Spleen (tissue), 11 donors: ENCODE measurements at regions not wholly inside any gene's neighbourhood (a gene's known extent, or its start where the extent isn't known, plus 50 kb on each side); places are given as distances from the start of the nearest gene placed in this dataset.

Source experiments
- DNase-seq: peaks from one replicate; pipeline ENCODE4 v3.0.0-alpha.2; 2020
- H3K27ac ChIP-seq, 8 donors: fragments of 200-600 bp; sonication (generic) in 7 of 8; 1 replicate in 4 of 8; 2 replicates in 4 of 8; pipeline versions ENCODE4 v1.5.0 to v1.8.0; 2016 to 2021; ENCODE audit warnings: inconsistent platforms in 4 of 8, mild to moderate bottlenecking in 4 of 8, moderate library complexity in 1 of 8
- H3K27me3 ChIP-seq, 7 donors: fragments of 200-600 bp; sonication (generic) in 6 of 7; replicated peaks in 1 of 7; 1 replicate in 4 of 7; 2 replicates in 3 of 7; pipeline versions ENCODE4 v1.5.0 to v1.8.0; 2016 to 2021; ENCODE audit warnings: inconsistent platforms in 3 of 7, mild to moderate bottlenecking in 1 of 7
- H3K36me3 ChIP-seq, 6 donors: fragments of 200-600 bp; sonication (generic) in 5 of 6; 1 replicate in 4 of 6; 2 replicates in 2 of 6; pipeline versions ENCODE4 v1.5.0 to v1.8.0; 2016 to 2021; ENCODE audit warnings: inconsistent platforms in 2 of 6
- H3K4me1 ChIP-seq, 6 donors: fragments of 200-600 bp; sonication (generic) in 5 of 6; 1 replicate in 3 of 6; 2 replicates in 3 of 6; pipeline versions ENCODE4 v1.5.0 to v1.8.0; 2016 to 2021; ENCODE audit warnings: inconsistent platforms in 3 of 6
- H3K4me3 ChIP-seq, 8 donors: fragments of 200-600 bp; sonication (generic) in 7 of 8; 1 replicate in 4 of 8; 2 replicates in 4 of 8; pipeline versions ENCODE4 v1.5.0 to v1.8.0; 2016 to 2021; ENCODE audit warnings: inconsistent platforms in 4 of 8, mild to moderate bottlenecking in 4 of 8, moderate library complexity in 2 of 8
- H3K9me3 ChIP-seq, 8 donors: fragments of 200-600 bp; sonication (generic) in 7 of 8; 1 replicate in 4 of 8; 2 replicates in 4 of 8; pipeline versions ENCODE4 v1.5.0 to v1.8.0; 2016 to 2021; ENCODE audit warnings: inconsistent platforms in 4 of 8
- POLR2A ChIP-seq, 3 donors: fragments of 450-650 bp; IDR thresholded peaks; one replicate each; pipeline ENCODE4 v1.5.1; 2017; ENCODE audit warnings: antibody characterized with exemption in 3 of 3, mild to moderate bottlenecking in 1 of 3
- POLR2AphosphoS5 ChIP-seq, 3 donors: sonication (generic); formaldehyde crosslinking; IDR thresholded peaks; one replicate each; pipeline ENCODE4 v1.5.1; 2017; ENCODE audit warnings: antibody characterized with exemption in 3 of 3
- WGBS, 5 donors: extraction: QIAGEN DNeasy Blood & Tissue Kit in 3 of 5; methylation state at CpG; one replicate each; pipeline versions ENCODE4 v1.1.5 to v1.1.7; 2013 to 2018; 5-methylcytosine and 5-hydroxymethylcytosine counted together
- intact Hi-C: fragments of 100-400 bp; cut with DNase I; formaldehyde crosslinking; loops from one replicate; pipeline ENCODE4 v1.15.0; 2023; ENCODE audit warnings: low total_unique reads
- TF ChIP-seq, protein P1 (sequence below), 11 experiments: fragments of 200-600 bp in 7 of 11; fragments of 450-650 bp in 4 of 11; sonication (generic) in 4 of 11; IDR thresholded peaks in 8 of 11; conservative IDR thresholded peaks in 3 of 11; 1 replicate in 7 of 11; 2 replicates in 4 of 11; pipeline versions ENCODE4 v1.4.0 to v1.8.0; 2016 to 2021; ENCODE audit warnings: antibody characterized with exemption in 11 of 11, inconsistent platforms in 4 of 11, mild to moderate bottlenecking in 1 of 11
- donor health status: healthy with polysubstance abuse.
- donor health status: DM: no; HTN: no; CAD: no; lungs with moderate emphysema.
- donor health status: DM: no; HTN: no; CAD: no.
- donor health status: Bipolar disorder and iron deficiency.
- donor health status: healthy.
- donor health status: DM: no; HTN: no; CAD: no.
- donor health status: DM: yes; HTN: yes; CAD: no.

DNA sequence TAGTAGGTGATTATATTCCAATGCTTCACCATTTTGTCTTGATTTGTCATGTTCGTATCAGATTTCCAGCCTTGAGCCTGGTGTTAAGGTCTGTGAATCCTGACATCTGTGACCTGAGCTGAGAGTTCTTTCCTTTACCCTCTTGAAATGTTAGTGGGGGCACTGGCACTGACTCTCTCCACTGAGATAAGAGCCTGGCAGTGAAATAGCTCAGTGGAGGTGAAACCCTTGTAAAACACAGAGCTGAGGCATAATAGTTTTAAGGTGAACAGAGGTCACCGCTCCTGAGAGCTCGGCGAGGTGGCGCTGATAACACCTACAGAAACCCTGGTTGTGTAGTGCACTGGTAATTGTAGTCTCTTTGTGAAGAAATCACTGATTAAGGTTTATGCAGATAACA lies 748.2 kb downstream of the DIAPH3 start:
- H3K4me1 ChIP-seq: no peaks in the 10 kb centered on the region
- no peaks in the 10 kb centered on the region for H3K36me3 ChIP-seq
- no peak for TF ChIP-seq POLR2AphosphoS5 (IDR thresholded peaks at IDR 0.05)
- WGBS, 5 donors: 66 to 94% (median 77%) methylated on average over 5 of the region's 5 CpGs
- no peak overlapping the region for H3K4me3 ChIP-seq
- DNase-seq: no peak
- intact Hi-C loops: no loop called here
- H3K27me3 ChIP-seq: no peaks in the 10 kb centered on the region
- no peaks in the 10 kb centered on the region for H3K9me3 ChIP-seq
- no peak overlapping the region for H3K27ac ChIP-seq

DNA sequence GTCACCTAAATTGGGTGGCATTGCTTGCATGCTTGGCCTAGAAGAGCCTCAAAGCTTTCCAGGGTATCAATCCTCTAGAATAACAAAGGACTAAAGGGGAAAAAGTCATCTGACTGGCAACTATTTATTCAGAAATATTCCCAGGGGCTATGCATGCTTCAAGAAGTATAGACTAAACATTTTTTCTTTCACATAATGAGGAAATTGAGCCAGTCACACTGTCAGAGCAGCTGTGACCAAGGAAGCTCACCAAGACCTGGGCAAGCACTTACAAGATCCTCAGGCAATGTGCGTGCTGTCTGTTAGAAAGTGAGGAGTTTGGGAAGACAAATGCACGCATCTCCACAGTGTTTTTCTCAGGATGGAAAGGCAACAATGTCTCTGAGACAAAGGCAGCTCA lies 747.2 kb downstream of the DIAPH3 start:
- 81 to 97% (median 92%) methylated on average over 2 of the region's 2 CpGs for WGBS, 5 donors
- Histone ChIP-seq H3K4me1 (no peaks in the 10 kb centered on the region), H3K4me3 (no peak overlapping the region), H3K36me3 (no peaks in the 10 kb centered on the region), H3K9me3 (no peaks in the 10 kb centered on the region), H3K27me3 (no peaks in the 10 kb centered on the region), H3K27ac (no peak overlapping the region)
- intact Hi-C loops: no loop called here
- DNase-seq: no peak
- TF ChIP-seq POLR2A (IDR thresholded peaks at IDR 0.05) (no peak), POLR2AphosphoS5 (IDR thresholded peaks at IDR 0.05) (no peak)
- TF ChIP-seq, protein P1, sequence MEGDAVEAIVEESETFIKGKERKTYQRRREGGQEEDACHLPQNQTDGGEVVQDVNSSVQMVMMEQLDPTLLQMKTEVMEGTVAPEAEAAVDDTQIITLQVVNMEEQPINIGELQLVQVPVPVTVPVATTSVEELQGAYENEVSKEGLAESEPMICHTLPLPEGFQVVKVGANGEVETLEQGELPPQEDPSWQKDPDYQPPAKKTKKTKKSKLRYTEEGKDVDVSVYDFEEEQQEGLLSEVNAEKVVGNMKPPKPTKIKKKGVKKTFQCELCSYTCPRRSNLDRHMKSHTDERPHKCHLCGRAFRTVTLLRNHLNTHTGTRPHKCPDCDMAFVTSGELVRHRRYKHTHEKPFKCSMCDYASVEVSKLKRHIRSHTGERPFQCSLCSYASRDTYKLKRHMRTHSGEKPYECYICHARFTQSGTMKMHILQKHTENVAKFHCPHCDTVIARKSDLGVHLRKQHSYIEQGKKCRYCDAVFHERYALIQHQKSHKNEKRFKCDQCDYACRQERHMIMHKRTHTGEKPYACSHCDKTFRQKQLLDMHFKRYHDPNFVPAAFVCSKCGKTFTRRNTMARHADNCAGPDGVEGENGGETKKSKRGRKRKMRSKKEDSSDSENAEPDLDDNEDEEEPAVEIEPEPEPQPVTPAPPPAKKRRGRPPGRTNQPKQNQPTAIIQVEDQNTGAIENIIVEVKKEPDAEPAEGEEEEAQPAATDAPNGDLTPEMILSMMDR (IDR thresholded peaks at IDR 0.05 in 8 of 11, conservative IDR thresholded peaks at IDR 0.05 in 3 of 11): no peak

DNA sequence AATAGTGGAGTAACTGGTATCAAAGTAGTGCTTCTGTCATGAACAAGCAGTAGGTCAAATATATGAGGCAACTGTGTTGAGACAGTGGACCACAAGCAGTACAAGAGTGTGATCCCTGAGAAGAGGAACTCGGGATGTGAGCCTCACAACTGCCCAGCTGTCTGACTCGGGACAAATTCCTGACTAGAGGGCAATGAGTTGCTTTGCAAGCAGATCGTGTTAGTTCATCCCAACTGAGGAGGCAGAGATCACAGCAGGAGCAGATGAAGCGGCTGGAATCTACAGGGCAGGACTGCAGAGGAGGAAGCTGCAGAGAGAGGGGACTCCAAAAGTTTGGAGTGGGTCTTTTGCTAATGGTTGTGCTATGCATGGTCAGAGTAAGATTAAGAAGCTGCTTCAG lies 741.1 kb downstream of the DIAPH3 start:
- Histone ChIP-seq H3K27ac (no peak overlapping the region), H3K36me3 (no peaks in the 10 kb centered on the region), H3K4me1 (peaks cover 0 to 5% (median 0%) of the 10 kb centered on the region in 6 donors), H3K27me3 (no peaks in the 10 kb centered on the region), H3K4me3 (no peak overlapping the region), H3K9me3 (peaks cover 0 to 9% (median 6%) of the 10 kb centered on the region in 8 donors)
- intact Hi-C loops: no loop called here
- TF ChIP-seq, protein P1 (IDR thresholded peaks at IDR 0.05 in 8 of 11, conservative IDR thresholded peaks at IDR 0.05 in 3 of 11): no peak
- TF ChIP-seq POLR2AphosphoS5 (IDR thresholded peaks at IDR 0.05): no peak
- no peak for TF ChIP-seq POLR2A (IDR thresholded peaks at IDR 0.05)
- DNase-seq: no peak
- WGBS, 5 donors: 69 to 82% (median 73%) methylated on average over 4 of the region's 4 CpGs

DNA sequence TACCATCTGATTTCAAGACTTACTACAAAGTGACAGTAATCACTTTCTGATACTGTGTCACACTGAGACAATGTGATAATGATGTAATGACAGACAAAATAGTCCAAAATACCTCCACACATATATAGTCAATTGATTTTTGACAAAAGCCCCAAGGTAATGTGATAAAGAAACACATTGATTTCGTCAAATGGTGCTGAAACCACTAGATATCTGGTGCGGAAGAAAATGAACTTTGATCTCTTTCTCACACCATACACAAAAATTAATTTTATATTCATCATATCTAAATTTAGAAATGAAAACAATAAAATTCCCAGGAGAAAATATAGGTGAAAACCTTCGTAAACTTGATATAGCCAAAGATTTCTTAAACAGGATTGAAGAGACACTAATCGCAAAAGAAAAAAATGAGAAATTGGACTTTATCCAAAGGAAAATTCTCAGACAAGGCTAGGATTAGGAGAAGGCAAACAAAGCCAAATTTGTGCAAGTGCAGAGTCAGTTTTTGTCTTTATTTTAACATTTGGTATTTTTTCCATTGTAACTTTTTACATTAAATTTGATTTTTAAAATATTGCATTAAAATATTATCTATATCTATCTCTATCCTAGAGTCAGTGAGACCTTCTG lies 739.9 kb downstream of the DIAPH3 start:
- peaks cover 0 to 5% (median 0%) of the 10 kb centered on the region in 6 donors for H3K4me1 ChIP-seq
- intact Hi-C loops: no loop called here
- H3K4me3 ChIP-seq: no peak overlapping the region
- no peaks in the 10 kb centered on the region for H3K27me3 ChIP-seq
- H3K27ac ChIP-seq: no peak overlapping the region
- WGBS, 5 donors: 64 to 91% (median 86%) methylated on average over 4 of the region's 4 CpGs
- TF ChIP-seq, protein P1 (IDR thresholded peaks at IDR 0.05 in 8 of 11, conservative IDR thresholded peaks at IDR 0.05 in 3 of 11): no peak
- TF ChIP-seq POLR2A (IDR thresholded peaks at IDR 0.05) (no peak), POLR2AphosphoS5 (IDR thresholded peaks at IDR 0.05) (no peak)
- no peaks in the 10 kb centered on the region for H3K36me3 ChIP-seq
- DNase-seq: no peak
- peaks cover 0 to 16% (median 10%) of the 10 kb centered on the region in 8 donors for H3K9me3 ChIP-seq
